ENCODE measurements at regions not wholly inside any gene's neighbourhood (a gene's known extent, or its start where the extent isn't known, plus 50 kb on each side); places are given as distances from the start of the nearest gene placed in this dataset.

- TF ChIP-seq PATZ1 (CRISPR knock-in tag; IDR thresholded peaks at IDR 0.05; ENCODE audit: borderline replicate concordance) (no peak), OSR1 (CRISPR knock-in tag; IDR thresholded peaks at IDR 0.05) (no peak), SNAI2 (CRISPR knock-in tag; IDR thresholded peaks at IDR 0.05) (no peak), TSHZ2 (CRISPR knock-in tag; IDR thresholded peaks at IDR 0.05) (no peak), ISL1 (CRISPR knock-in tag; IDR thresholded peaks at IDR 0.05) (no peak), CSDC2 (CRISPR knock-in tag; IDR thresholded peaks at IDR 0.05) (no peak), ZFP30 (CRISPR knock-in tag; IDR thresholded peaks at IDR 0.05) (no peak), PPARA (CRISPR knock-in tag; IDR thresholded peaks at IDR 0.05; ENCODE audit: borderline replicate concordance) (no peak), ZNF70 (CRISPR knock-in tag; IDR thresholded peaks at IDR 0.05) (no peak), TOX (CRISPR knock-in tag; IDR thresholded peaks at IDR 0.05; ENCODE audit: borderline replicate concordance) (no peak), RARB (CRISPR knock-in tag; IDR thresholded peaks at IDR 0.05) (no peak)
- TF ChIP-seq, protein P1, sequence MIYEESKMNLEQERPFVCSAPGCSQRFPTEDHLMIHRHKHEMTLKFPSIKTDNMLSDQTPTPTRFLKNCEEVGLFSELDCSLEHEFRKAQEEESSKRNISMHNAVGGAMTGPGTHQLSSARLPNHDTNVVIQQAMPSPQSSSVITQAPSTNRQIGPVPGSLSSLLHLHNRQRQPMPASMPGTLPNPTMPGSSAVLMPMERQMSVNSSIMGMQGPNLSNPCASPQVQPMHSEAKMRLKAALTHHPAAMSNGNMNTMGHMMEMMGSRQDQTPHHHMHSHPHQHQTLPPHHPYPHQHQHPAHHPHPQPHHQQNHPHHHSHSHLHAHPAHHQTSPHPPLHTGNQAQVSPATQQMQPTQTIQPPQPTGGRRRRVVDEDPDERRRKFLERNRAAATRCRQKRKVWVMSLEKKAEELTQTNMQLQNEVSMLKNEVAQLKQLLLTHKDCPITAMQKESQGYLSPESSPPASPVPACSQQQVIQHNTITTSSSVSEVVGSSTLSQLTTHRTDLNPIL (CRISPR knock-in tag; IDR thresholded peaks at IDR 0.05; ENCODE audit: low read depth) = no peak
Observed at GRCh38 chr18:28338316-28338715, 161.4 kb upstream of the CDH2 start.

All from SK-N-SH treated with all-trans-retinoic acid at 6 μM for 48 hours (cell line).